ENCODE measurements at regions not wholly inside any gene's neighbourhood (a gene's known extent, or its start where the extent isn't known, plus 50 kb on each side); places are given as distances from the start of the nearest gene placed in this dataset.

DNA sequence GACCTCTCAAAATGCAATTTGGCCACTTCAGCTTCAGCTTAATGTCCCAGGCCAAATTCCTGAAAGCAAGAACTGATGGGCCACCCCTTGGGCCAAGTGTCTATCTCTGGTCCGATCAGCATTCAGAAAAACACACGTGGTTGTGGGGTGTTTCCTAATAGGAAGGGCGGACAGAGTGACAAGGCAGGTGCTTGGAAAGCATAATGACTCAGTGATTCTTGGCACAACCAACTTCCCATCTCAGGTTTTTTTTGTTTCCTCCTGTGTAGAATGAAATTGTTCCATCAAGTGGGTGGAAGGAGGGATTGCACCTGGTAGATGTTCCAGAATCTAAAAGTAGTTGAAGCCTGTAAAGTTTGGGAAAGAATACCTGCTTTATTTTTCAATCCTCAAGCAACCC is 155.6 kb downstream of the HS3ST2 start:
- TF ChIP-seq CTCF (CRISPR knock-in tag; IDR thresholded peaks at IDR 0.05) (no peak), EHMT2 (IDR thresholded peaks at IDR 0.05; ENCODE audit: borderline replicate concordance, low read depth, low read length) (no peak), MLX (CRISPR knock-in tag; IDR thresholded peaks at IDR 0.05) (no peak), KLF16 (CRISPR knock-in tag; IDR thresholded peaks at IDR 0.05) (no peak), BHLHE40 (IDR thresholded peaks at IDR 0.05; ENCODE audit: low read length) (no peak)
